Activated CD4-positive, CD25-positive, alpha-beta regulatory T cell treated with anti-CD3 and anti-CD28 coated beads, Interleukin-2, amount 50 U/mL, for 24 hours (primary cell): ENCODE measurements at regions not wholly inside any gene's neighbourhood (a gene's known extent, or its start where the extent isn't known, plus 50 kb on each side); places are given as distances from the start of the nearest gene placed in this dataset.

ENCODE experiments used
- ATAC-seq, 2 donors: fragments of 150-1000 bp; cut with Tn5 transposase; one replicate each; pipeline ENCODE4 v1.10.0; 2021; ENCODE audit warnings: mild to moderate bottlenecking in 1 of 2, moderate library complexity in 1 of 2

DNA sequence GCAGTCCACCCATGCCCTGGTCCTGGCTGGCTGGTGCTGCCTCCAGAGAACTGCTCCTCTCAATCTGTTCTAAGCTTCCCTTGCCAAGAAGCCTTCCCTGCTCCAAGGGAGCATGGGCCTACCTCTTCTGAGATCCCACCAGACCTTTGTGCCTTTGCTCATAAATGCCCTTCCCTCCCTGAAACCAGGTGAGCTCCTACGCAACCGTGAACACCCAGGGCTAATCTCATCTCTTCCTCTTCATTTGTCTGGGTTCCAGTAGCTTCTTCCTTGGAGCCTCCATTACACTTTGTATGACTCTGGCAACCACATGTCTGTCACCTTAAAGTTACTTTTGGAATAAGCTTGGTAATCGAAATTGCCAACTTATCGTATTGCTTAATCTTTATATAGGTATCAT, 270.6 kb downstream of the PBX3 start:
- ATAC-seq, result no peak

DNA sequence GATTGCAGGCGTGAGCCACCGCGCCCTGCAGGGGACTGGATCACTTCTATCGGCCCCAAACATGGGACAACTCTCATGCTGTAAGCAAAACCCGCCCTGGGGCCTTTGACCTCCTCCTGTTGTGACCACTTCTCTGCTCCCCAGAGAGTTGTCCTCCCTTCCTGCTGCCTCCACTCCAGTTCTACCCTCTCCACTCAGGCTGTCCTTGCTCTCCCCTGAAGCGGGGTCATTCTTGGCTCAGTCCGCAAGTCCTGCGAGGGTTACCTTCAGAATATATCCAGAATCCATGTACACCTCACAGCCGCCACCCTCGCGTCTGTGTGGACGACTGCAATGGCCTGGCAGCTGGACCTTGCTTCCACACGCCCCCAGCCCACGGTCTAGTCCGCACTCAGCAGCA, 273.7 kb downstream of the PBX3 start:
- ATAC-seq, result no peak

DNA sequence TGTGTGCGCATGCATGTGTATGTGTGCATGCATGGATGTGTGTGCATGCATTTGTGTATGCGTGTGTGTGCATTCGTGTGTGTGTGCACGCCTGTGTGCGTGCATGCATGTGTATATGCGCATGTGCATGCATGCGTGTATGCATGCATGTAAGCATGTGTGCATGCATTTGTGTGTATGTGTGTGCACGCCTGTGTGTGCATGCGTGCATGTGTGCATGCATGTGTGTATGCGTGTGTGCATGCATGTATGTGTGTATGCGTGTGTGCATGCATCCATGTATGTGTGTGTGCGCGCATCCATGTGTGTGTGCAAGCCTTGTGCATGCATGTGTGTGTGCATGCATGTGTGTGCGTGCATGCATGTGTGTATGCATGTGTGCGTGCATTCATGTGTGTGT, 276.8 kb downstream of the PBX3 start:
- ATAC-seq, result no peak

DNA sequence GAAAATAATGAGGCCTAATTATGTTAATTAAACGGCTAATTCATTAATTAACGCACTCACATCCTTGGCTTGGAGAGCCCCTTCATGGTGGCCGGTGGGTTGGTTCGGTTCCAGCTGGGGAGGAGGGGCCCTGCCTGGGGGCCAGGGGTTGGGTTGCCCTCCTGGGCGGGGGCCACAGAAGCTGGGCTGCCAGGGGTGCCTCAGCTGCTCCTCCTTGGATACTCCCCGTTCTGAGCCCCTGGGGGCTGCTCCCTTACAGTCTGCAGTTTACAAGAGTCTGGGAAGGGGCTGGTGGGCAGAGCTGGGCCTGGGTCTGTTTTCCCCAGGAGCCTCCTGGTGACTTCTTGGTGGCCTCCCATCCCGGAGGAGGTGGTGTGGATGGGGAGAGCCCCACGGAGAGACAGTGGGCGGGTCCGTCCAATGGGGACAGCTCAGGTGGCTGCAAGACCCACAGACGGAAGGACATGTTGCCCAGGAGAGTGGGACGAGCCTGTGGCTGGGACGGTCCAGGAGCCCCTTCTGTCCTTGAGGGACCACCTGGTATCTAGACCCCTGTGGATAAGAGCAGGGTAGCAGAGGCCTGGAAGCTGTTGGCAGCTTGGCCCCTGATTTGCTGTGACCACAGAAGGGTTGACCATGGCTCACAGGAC, 277.5 kb downstream of the PBX3 start:
- ATAC-seq, result no peak

DNA sequence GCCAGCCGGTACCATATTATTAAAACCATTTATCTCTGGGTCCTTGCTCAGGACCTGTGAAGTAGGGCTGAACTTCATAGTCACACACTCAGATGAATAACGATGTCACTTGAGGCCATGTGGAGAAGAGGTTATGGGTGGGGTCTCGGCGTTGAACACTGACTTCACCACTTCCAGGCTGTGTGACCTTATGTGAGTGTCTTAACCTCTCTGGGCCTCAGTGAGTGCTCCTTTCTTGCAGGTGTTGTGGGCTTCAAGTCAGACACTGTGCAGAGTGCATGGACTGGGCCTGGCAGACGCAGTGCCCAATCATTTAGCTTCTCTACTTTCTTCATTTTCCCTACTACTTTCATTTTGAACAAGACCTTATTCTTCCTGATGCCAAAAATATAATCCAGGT, 278.8 kb downstream of the PBX3 start:
- ATAC-seq, result no peak

DNA sequence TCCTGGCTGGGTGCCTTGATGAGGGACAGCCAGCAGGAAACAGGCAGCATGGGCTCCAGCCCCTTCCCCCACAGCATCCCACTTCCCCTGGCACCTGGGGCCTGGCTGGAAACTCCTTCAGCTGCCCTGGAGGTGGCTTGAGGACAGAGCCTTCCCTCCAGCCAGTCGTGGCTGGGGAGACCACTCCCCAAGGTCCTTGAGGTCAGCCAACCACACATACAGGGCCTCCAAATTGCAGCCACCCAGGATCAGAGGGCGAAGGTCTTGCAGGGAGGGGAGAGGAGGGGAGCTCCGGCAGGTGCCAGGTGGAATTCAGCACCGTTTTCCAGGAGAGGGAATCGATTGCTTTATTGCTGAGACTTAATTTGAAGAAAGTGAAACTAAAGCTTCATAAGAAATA, 280.4 kb downstream of the PBX3 start:
- no peak for ATAC-seq

DNA sequence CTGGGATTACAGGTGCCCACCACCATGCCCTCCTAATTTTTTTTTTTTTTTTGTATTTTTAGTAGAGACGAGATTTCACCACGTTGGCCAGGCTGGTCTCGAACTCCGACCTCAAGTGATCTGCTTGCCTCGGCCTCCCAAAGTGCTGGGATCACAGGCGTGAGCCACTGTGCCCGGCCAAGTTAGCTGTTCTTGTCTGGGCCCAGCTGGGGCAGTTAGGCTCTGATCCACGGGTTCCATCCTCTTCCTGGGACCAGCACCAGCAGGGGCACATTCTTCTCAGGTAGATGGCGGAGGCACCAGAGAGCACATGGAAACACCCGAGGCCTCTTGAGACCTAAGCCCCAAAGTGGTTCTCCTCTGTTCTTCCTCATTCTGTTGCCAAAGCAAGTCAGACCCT, 281.6 kb downstream of the PBX3 start:
- ATAC-seq, result no peak

DNA sequence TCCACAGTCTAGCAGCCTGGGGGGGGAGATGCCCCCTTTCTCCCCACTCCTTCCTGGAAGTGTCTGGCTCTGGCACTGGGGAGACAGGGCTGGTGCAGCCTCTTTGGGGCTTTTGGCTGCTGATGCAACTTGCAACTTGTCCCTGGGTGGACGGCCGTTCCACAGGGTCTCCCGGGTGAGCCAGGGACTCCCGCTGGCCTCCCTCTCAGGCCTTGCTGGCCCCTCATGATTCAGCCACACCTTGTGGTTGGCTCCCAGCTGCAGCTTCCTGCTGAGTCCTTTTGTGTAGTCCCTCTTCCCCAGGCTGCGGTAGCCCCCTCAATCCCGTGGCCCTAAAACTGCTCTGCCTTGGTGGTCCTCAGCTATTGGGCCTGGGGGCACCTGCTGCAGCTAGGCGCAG, 283.5 kb downstream of the PBX3 start:
- ATAC-seq, result no peak

DNA sequence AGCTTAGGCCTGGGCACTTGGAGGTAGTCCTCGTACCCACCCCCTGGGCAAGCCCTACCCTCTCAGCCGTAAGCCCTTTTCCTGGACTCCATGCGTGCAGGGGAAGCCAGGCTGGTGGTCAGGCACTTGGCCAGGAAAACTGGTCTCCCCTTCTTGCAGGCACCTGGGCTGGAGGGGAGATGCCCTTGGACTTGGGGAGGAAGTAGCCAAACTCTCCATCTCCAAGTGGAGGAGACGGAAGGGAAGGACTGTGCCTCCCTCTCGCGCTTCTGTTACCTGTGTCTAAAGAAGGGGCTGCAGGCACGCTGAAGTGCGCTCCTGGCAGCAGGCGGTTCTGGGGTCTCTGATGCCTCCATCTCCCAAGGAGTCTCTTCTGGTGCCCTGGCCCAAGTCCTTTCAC, 283.9 kb downstream of the PBX3 start:
- ATAC-seq, result no peak

DNA sequence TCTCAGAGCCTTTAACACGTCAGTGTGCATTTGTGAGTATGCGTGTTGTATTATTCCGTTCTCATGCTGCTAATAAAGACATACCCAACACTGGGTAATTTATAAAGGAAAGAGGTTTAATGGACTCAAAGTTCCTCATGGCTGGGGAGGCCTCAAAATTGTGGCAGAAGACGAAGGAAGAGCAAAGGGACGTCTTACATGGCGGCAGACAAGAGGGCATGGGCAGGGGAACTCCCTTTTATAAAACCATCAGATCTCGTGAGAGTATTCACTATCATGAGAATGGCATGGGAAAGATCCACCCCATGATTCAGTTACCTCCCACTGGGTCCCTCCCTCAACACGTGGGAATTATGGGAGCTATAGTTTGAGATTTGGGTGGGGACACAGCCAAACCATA, 285.0 kb downstream of the PBX3 start:
- no peak for ATAC-seq

DNA sequence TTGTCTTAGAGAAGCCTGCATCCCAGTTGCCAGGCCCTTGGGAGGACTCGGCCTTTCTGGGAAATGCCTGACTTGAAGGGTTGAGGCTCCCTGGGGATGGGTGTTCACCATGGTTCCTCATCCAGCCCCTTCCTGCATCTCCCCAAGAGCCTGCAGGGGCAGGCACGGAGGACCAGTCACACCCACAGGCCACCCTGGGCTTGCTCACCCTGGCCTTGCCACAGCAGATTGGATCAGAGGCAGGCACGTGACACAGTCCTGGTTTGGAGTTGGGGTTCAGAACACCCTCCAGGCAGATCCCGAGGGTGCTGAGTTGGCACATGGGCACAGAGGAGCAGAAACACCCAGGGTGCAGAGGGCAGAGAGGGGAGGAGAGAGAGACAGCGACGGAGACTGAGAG, 286.1 kb downstream of the PBX3 start:
- no peak for ATAC-seq

DNA sequence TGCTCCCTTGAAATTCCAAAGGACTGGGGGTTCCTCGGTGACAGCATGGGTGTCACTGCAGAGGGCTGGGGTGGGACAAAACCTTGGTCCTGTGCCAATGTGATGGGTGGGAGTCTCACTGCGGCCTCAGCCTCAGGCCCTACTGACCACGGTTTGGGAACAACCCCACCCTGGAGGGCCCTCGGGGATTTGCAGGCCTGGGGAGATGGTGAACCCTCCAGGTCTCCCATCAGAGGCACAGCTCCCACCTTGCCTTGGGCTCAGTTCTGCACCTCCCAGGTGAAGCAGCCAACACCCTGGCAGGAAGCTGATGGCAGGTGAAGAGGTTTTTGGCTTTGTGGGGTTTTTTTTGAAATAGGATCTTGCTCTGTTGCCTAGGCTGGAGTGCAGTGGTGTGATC, 286.8 kb downstream of the PBX3 start:
- no peak for ATAC-seq

DNA sequence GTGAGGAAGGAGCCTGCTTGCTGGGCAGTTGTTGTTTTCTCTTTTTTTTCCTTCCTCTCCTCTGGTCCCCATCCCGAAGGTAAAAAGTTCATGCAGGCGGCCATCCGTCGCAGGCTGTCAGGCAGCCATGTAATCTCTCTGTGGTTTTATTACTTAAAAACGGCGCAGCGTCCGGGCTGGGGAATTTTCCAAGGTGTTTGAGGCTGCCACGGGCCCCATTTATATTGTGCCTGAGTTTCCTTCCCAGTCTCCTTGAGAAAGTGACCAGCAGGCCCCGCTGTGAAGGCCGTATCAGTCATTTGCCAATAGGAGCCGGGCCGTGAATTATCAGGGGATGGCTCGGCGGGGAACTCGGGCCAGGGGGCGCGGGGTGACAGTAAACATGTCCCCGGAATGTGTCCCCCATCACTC, 289.7 kb downstream of the PBX3 start:
- no peak for ATAC-seq

DNA sequence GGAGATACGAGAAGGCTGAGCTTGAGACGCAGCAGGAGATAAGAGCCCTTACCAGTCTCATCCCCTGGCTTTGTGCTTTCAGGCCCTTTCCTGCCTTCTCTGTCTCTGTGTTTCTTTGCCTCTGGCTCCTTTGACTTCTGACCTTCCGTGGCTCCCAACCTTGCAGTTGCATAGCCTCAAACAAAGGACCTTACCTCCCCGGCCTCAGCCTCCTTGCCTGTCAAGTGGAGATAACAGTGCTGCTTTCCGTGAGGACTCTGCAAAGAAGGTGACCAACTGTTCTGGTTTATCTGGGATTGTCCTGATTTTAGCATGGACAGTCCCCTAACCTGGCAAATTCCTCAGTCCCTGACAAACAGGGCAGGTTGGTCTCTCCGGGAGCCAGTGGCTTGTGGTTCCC, 287.8 kb upstream of the MVB12B start:
- ATAC-seq, result no peak

DNA sequence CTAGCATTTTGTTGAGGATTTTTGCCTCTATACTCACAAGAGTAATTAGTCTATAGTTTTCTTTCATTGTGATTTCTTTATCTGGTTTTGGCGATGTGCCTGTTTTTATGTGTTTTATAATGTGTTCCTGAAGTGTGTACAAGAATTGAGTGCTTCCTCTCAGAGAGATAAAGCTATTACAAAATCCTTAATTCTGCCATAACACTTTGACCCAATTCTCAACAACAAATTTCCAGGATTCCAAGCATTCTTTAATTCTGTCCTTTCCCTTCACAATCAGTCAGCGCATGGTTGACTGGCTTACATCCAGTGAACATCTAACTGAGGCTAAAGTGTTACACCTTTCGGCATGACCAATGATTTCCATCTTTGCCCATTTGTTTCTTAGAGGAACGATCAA, 282.9 kb upstream of the MVB12B start:
- ATAC-seq, result no peak

DNA sequence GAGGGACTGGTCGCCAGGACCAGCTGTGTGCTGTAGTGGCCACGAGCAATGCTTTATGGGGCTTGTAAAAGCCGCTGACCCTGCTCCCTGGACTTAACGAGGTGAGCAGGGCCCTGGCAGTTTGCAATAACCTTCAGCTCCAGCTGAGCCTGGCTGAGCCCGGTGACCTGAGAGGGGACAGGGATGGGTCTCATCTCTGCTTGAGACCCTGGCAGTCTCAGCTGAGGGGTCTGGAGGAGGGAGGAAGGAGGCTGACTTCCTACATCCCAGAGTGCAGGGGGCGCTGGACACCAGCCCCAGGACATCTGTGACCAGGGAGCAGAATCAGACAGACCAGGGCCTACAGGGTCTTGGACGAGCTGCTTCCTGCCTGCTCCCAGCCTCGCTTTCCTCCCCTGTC, 277.5 kb upstream of the MVB12B start:
- no peak for ATAC-seq

DNA sequence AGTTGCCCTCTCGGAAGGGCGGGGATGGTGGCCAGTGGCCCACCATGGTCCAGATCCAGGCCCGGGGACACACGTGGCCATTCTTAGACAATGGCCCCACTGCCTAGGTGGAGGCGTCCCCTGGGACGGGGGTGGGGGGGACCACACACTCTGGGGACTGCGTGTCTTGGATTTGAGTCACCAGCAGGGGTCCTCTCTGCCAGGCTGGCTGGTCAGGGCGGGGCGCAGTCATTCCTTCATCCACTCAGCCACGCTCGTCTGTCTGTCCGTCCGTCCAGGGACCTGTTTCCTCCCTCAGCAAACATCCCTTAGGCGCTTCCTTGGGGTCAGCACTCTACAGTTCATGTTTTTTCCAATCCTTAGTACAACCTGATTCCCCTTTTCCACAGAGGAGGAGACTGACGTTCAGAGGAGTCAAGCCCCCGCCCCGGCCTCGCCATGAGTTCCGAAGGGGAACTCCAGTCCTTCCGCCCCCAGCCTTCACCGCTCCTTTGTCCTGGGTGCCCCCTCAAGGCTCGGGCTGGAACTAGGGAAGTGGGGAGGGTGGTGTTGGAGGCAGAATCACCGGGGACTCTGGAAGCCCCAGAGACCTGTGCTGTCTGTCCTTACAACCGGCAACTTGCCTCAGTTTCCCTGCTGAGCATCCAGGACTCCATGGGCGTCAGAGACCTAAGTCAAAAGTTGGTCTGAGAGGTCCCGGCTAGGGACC, 276.6 kb upstream of the MVB12B start:
- ATAC-seq, result no peak

DNA sequence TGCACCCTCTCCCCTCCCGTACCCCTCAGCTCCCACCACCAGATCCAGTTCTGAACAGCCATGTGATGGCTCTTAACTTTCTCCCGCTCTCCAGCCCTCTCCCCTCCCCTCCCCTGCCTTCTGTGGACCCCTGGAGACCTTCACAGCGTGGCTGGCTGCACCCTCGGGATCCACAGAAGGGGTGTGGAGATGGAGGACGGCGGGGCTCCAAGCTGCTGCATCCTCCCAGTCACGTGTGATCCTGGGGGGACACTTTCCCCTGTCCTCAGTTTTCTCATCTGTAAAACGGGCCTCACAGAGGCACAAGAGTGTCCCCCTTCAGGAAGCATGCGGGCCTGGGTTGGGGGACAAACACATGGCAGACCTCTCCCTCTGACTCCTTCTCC, 276.0 kb upstream of the MVB12B start:
- no peak for ATAC-seq

DNA sequence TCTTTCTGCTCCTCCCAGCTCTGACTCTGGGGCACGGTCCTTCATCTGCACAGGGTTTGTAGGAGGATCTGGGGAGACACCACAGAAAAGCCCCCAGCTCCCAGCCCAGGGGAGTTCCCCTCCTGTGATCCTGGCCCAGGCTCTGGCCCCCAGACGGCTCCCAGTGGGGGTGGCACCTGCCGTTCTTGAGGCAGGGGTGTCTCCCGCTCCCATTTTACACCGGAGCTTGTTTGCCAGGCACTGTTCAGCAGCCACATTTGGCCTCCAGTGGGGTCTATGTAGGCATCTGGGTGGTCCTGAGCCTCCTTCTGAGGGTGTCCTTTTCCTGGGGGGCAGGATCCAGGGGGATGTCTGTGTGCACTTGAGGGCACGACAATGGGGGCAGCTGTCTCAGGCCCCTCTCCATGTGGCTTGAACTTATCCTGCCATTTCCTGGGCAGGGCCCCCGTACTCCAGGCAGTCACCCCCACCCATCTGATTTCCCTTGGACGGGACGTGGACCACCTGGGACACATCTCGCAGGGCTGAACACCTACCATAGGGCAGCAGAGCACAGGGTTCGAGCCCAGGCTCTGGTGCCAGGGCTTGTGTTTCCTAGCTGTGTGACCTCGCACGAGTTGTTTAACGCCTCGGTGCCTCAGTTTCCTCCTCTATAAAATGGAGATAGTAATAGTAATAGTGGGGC, 275.0 kb upstream of the MVB12B start:
- no peak for ATAC-seq

DNA sequence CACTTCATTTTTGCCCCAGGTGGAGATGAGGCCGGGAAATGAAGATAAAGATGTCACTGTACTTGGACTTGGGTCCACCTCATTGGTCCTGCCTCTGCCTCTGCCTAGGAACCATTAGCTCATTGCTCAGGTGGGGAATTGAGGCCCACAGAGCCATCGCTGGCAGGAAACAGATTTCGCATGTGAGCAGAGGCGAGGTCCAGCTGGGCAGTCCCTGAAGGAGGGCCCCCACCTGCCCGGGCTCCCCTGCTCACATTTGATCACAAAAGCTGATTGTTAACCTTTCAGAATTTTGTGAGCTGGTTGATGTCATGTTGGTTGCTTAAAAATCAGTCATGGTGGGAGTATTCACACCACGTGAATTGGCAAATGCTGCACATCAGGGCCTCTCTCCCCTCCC, 273.8 kb upstream of the MVB12B start:
- ATAC-seq, result no peak

DNA sequence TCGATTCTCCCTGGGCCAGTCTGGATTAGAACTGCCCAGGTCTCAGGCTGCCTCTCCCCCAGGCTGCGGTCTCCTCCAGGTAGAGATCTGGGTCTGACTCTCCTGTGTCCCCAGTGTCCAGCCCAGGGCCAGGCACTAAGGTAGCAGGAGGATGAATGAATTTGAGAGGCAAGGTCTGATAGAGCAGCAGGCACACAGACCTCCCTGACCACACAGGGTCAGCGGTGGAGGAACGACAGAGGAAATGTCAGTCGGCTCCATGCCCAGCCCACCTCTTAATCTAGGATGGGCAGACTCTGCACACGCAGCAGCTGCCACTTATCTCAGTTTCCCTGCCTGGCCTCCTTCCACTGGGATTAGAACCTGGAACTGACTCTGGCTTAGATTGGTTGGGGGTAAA, 272.7 kb upstream of the MVB12B start:
- ATAC-seq, result no peak

DNA sequence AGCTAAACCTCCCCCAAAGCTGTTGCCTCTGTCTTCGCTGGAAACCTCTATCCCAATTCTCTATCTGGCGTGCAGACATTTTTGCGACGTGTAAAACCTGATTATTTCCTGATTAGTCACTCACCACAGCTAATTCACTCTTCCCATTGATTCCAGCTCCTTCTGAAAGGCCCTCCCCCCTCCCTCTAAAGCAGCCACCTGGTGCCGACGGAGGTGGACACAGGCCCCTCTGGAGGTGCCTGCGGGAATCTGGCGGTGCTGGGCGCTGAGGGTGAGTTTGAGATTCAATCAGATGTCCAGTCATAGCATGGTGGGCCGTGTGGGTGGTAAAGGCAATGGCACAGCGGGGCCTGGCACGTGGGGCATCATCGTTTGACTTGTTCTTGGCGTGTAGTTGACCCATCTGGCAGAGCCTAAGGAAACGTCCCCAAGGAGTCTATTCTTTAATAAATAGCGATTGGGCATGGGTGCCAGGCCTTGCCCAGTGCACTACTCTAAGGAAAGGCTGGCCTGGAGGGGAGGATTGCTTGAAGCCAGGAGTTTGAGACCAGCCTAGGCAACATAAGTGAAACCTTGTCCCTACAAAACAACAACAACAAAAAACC, 271.1 kb upstream of the MVB12B start:
- no peak for ATAC-seq

DNA sequence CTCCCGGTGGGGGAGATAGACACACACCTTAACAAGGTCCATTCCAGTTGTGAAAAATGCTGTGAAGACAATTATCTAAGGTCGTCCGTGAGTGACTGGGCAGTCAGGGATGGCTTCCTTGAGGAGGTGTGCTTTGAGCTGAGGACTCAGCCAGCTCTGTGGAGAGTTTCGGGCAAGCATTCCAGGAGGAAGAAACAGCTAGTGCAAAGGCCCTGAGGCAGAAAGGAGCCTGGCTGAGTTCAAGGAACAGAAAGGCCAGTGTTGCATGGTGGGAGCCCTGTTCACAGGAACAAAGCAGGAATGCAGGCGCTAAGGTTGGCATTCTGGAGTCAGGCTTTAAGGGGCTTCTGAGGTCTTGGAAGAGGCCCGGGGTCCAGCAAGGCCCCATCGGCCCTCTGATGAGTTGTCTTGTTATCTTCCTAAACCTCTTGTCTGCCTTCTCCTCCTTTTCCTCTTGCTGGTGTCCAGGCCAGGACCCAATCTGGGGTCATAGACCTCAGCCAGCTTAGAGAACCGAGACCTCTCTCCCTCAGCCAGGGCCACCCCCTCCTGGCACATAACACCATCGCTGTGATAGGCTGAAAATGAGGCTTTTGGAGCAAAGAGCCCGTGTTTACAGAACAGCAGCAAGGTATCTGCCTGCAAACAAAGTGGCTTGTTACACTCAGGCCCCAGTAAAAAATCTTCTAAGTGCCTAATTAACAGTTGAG, 270.2 kb upstream of the MVB12B start:
- no peak for ATAC-seq
